ENCODE measurements at regions not wholly inside any gene's neighbourhood (a gene's known extent, or its start where the extent isn't known, plus 50 kb on each side); places are given as distances from the start of the nearest gene placed in this dataset.

- Histone ChIP-seq H3K4me1 (ENCODE audit: insufficient read depth, low read length) (no peaks in the 10 kb centered on the region), H3K27ac (ENCODE audit: low read length) (no peak overlapping the region), H3K4me3 (ENCODE audit: low read depth in 1 of 2, low read length in 2 of 2) (no peak overlapping the region), H3K27me3 (ENCODE audit: insufficient read depth, low read length, poor library complexity) (no peaks in the 10 kb centered on the region), H2AFZ (ENCODE audit: low read depth, low read length) (no peak overlapping the region), H3K4me2 (ENCODE audit: insufficient read depth, low read length) (no peak overlapping the region), H4K20me1 (ENCODE audit: insufficient read depth, low read length) (no peaks in the 10 kb centered on the region), H3K9ac (ENCODE audit: low read depth, low read length) (no peak overlapping the region), H3K36me3 (ENCODE audit: insufficient read depth, low read length) (no peaks in the 10 kb centered on the region), H3K9me3 (ENCODE audit: insufficient read depth, low read length, severe bottlenecking) (no peaks in the 10 kb centered on the region), H3K79me2 (ENCODE audit: insufficient read depth, low read length) (no peaks in the 10 kb centered on the region)
- DNase-seq, result no peak
- TF ChIP-seq EZH2 (IDR thresholded peaks at IDR 0.05; ENCODE audit: borderline replicate concordance, low read depth, low read length, severe bottlenecking) (no peak), CTCF (IDR thresholded peaks at IDR 0.05; ENCODE audit: borderline replicate concordance, extremely low read depth, low read length, poor library complexity, severe bottlenecking) (no peak)
- ATAC-seq (ENCODE audit: insufficient read depth, low read depth), result no peak
Measured at GRCh38 chrX:8313844-8314243, 142.8 kb upstream of the VCX2 start.

GRCh38 chrX:8314881-8315280 lies 143.8 kb upstream of the VCX2 start:
- TF ChIP-seq EZH2 (IDR thresholded peaks at IDR 0.05; ENCODE audit: borderline replicate concordance, low read depth, low read length, severe bottlenecking), result no peak
- no peak for TF ChIP-seq CTCF (IDR thresholded peaks at IDR 0.05; ENCODE audit: borderline replicate concordance, extremely low read depth, low read length, poor library complexity, severe bottlenecking)
- Histone ChIP-seq H3K9me3 (ENCODE audit: insufficient read depth, low read length, severe bottlenecking) (no peaks in the 10 kb centered on the region), H2AFZ (ENCODE audit: low read depth, low read length) (no peak overlapping the region), H3K79me2 (ENCODE audit: insufficient read depth, low read length) (no peaks in the 10 kb centered on the region), H3K36me3 (ENCODE audit: insufficient read depth, low read length) (no peaks in the 10 kb centered on the region), H3K27ac (ENCODE audit: low read length) (no peak overlapping the region), H3K4me3 (ENCODE audit: low read depth in 1 of 2, low read length in 2 of 2) (no peak overlapping the region), H3K9ac (ENCODE audit: low read depth, low read length) (no peak overlapping the region), H3K4me1 (ENCODE audit: insufficient read depth, low read length) (no peaks in the 10 kb centered on the region), H3K27me3 (ENCODE audit: insufficient read depth, low read length, poor library complexity) (no peaks in the 10 kb centered on the region), H4K20me1 (ENCODE audit: insufficient read depth, low read length) (no peaks in the 10 kb centered on the region), H3K4me2 (ENCODE audit: insufficient read depth, low read length) (no peak overlapping the region)
- ATAC-seq (ENCODE audit: insufficient read depth, low read depth) (no peak), DNase-seq (no peak)

GRCh38 chrX:8319359-8319758 lies 145.3 kb upstream of the VCX3B start:
- ATAC-seq (ENCODE audit: insufficient read depth, low read depth) (no peak), DNase-seq (no peak)
- no peak for TF ChIP-seq EZH2 (IDR thresholded peaks at IDR 0.05; ENCODE audit: borderline replicate concordance, low read depth, low read length, severe bottlenecking)
- no peak for TF ChIP-seq CTCF (IDR thresholded peaks at IDR 0.05; ENCODE audit: borderline replicate concordance, extremely low read depth, low read length, poor library complexity, severe bottlenecking)
- Histone ChIP-seq H3K27me3 (ENCODE audit: insufficient read depth, low read length, poor library complexity) (no peaks in the 10 kb centered on the region), H3K27ac (ENCODE audit: low read length) (no peak overlapping the region), H3K36me3 (ENCODE audit: insufficient read depth, low read length) (no peaks in the 10 kb centered on the region), H3K9me3 (ENCODE audit: insufficient read depth, low read length, severe bottlenecking) (no peaks in the 10 kb centered on the region), H3K4me2 (ENCODE audit: insufficient read depth, low read length) (no peak overlapping the region), H3K9ac (ENCODE audit: low read depth, low read length) (no peak overlapping the region), H3K4me3 (ENCODE audit: low read depth in 1 of 2, low read length in 2 of 2) (no peak overlapping the region), H3K4me1 (ENCODE audit: insufficient read depth, low read length) (no peaks in the 10 kb centered on the region), H4K20me1 (ENCODE audit: insufficient read depth, low read length) (no peaks in the 10 kb centered on the region), H3K79me2 (ENCODE audit: insufficient read depth, low read length) (no peaks in the 10 kb centered on the region), H2AFZ (ENCODE audit: low read depth, low read length) (no peak overlapping the region)

GRCh38 chrX:8323356-8323755 lies 141.3 kb upstream of the VCX3B start:
- ATAC-seq (ENCODE audit: insufficient read depth, low read depth), result no peak
- Histone ChIP-seq H2AFZ (ENCODE audit: low read depth, low read length) (no peak overlapping the region), H3K9me3 (ENCODE audit: insufficient read depth, low read length, severe bottlenecking) (no peaks in the 10 kb centered on the region), H3K27ac (ENCODE audit: low read length) (no peak overlapping the region), H3K9ac (ENCODE audit: low read depth, low read length) (no peak overlapping the region), H3K36me3 (ENCODE audit: insufficient read depth, low read length) (no peaks in the 10 kb centered on the region), H3K4me1 (ENCODE audit: insufficient read depth, low read length) (no peaks in the 10 kb centered on the region), H4K20me1 (ENCODE audit: insufficient read depth, low read length) (no peaks in the 10 kb centered on the region), H3K4me2 (ENCODE audit: insufficient read depth, low read length) (no peak overlapping the region), H3K79me2 (ENCODE audit: insufficient read depth, low read length) (no peaks in the 10 kb centered on the region), H3K27me3 (ENCODE audit: insufficient read depth, low read length, poor library complexity) (no peaks in the 10 kb centered on the region), H3K4me3 (ENCODE audit: low read depth in 1 of 2, low read length in 2 of 2) (no peak overlapping the region)
- TF ChIP-seq EZH2 (IDR thresholded peaks at IDR 0.05; ENCODE audit: borderline replicate concordance, low read depth, low read length, severe bottlenecking) (no peak), CTCF (IDR thresholded peaks at IDR 0.05; ENCODE audit: borderline replicate concordance, extremely low read depth, low read length, poor library complexity, severe bottlenecking) (peak; percentile 49)
- peak; percentile 10 for DNase-seq

All from DND-41 (cell line).